ENCODE measurements at regions not wholly inside any gene's neighbourhood (a gene's known extent, or its start where the extent isn't known, plus 50 kb on each side); places are given as distances from the start of the nearest gene placed in this dataset.

- TF ChIP-seq CTCF (IDR thresholded peaks at IDR 0.05; ENCODE audit: low read length), result no peak
- TF ChIP-seq EZH2phosphoT487 (IDR thresholded peaks at IDR 0.05; ENCODE audit: low read length), result no peak
- no peak for TF ChIP-seq EZH2 (optimal IDR thresholded peaks at IDR 0.05; ENCODE audit: low read depth, low read length)
Measured at GRCh38 chr14:80269353-80269925, 58.1 kb upstream of the DIO2 start.
